Tibial nerve (tissue), 4 donors: ENCODE measurements at regions not wholly inside any gene's neighbourhood (a gene's known extent, or its start where the extent isn't known, plus 50 kb on each side); places are given as distances from the start of the nearest gene placed in this dataset.

Experiments used
- DNase-seq, 2 donors: peaks; one replicate each; pipeline ENCODE4 v3.0.0-alpha.2; 2019; ENCODE audit warnings: low spot score in 2 of 2
- H3K27ac ChIP-seq, 4 donors: fragments of 200-600 bp; sonication (generic) in 3 of 4; one replicate each; pipeline ENCODE4 v1.5.1; 2017 to 2019; ENCODE audit warnings: mild to moderate bottlenecking in 1 of 4
- H3K27me3 ChIP-seq, 2 donors: fragments of 200-600 bp; sonication (generic) in 1 of 2; one replicate each; pipeline versions ENCODE4 v1.5.1 to v1.6.0; 2017 to 2019
- H3K36me3 ChIP-seq, 3 donors: fragments of 200-600 bp; sonication (generic); one replicate each; pipeline ENCODE4 v1.5.1; 2018 to 2019
- H3K4me1 ChIP-seq, 4 donors: fragments of 200-600 bp; sonication (generic) in 3 of 4; one replicate each; pipeline ENCODE4 v1.5.1; 2017 to 2019
- H3K4me3 ChIP-seq, 4 donors: fragments of 200-600 bp; sonication (generic) in 3 of 4; one replicate each; pipeline ENCODE4 v1.5.1; 2017 to 2019; ENCODE audit warnings: mild to moderate bottlenecking in 1 of 4, moderate library complexity in 1 of 4
- H3K9me3 ChIP-seq, 4 donors: fragments of 200-600 bp; sonication (generic) in 3 of 4; one replicate each; pipeline ENCODE4 v1.5.1; 2017 to 2019
- EP300 ChIP-seq, 2 donors: sonication (generic); formaldehyde crosslinking; IDR thresholded peaks; one replicate each; pipeline ENCODE4 v1.6.1; 2017; ENCODE audit warnings: antibody characterized with exemption in 2 of 2, mild to moderate bottlenecking in 1 of 2
- POLR2A ChIP-seq, 2 donors: fragments of 450-650 bp; IDR thresholded peaks; one replicate each; pipeline ENCODE4 v1.6.1; 2017; ENCODE audit warnings: antibody characterized with exemption in 2 of 2, mild to moderate bottlenecking in 2 of 2, moderate library complexity in 2 of 2
- WGBS, 2 donors: methylation state at CpG; one replicate each; pipeline ENCODE4 v1.1.5; 2018; 5-methylcytosine and 5-hydroxymethylcytosine counted together
- TF ChIP-seq, protein P1 (sequence below), 5 experiments: fragments of 200-600 bp in 3 of 5; fragments of 450-650 bp in 2 of 5; sonication (generic) in 3 of 5; IDR thresholded peaks; one replicate each; pipeline ENCODE4 v1.5.1; 2016 to 2019; ENCODE audit warnings: antibody characterized with exemption in 5 of 5, mild to moderate bottlenecking in 3 of 5, moderate library complexity in 2 of 5

DNA sequence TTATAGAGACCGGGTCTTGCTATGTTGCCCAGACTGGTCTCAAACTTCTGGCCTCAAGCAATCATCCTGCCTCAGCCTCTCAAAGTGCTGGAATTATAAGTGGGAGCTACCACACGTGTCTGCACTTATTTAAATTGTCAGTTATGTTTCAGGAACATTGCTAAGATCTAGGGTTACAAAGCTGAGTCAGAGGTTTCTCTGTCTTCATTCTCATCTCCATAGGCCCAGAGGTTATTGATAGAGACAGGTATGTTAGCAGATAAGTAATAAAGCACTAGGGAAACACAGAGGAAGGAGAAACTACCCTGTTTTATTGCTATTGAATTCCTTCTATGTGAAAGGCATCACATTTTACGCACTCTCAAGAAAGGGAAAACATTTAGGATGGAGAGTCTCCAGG, 214.1 kb downstream of the REEP3 start:
- Histone ChIP-seq H3K9me3 (no peaks in the 10 kb centered on the region), H3K36me3 (no peaks in the 10 kb centered on the region), H3K4me1 (no peaks in the 10 kb centered on the region), H3K4me3 (no peak overlapping the region), H3K27me3 (no peaks in the 10 kb centered on the region), H3K27ac (no peak overlapping the region)
- 85 to 95% methylated on average over 3 of the region's 3 CpGs for WGBS, 2 donors
- DNase-seq: no peak
- TF ChIP-seq EP300 (IDR thresholded peaks at IDR 0.05) (no peak), POLR2A (IDR thresholded peaks at IDR 0.05) (no peak)
- TF ChIP-seq, protein P1, sequence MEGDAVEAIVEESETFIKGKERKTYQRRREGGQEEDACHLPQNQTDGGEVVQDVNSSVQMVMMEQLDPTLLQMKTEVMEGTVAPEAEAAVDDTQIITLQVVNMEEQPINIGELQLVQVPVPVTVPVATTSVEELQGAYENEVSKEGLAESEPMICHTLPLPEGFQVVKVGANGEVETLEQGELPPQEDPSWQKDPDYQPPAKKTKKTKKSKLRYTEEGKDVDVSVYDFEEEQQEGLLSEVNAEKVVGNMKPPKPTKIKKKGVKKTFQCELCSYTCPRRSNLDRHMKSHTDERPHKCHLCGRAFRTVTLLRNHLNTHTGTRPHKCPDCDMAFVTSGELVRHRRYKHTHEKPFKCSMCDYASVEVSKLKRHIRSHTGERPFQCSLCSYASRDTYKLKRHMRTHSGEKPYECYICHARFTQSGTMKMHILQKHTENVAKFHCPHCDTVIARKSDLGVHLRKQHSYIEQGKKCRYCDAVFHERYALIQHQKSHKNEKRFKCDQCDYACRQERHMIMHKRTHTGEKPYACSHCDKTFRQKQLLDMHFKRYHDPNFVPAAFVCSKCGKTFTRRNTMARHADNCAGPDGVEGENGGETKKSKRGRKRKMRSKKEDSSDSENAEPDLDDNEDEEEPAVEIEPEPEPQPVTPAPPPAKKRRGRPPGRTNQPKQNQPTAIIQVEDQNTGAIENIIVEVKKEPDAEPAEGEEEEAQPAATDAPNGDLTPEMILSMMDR (IDR thresholded peaks at IDR 0.05): no peak

DNA sequence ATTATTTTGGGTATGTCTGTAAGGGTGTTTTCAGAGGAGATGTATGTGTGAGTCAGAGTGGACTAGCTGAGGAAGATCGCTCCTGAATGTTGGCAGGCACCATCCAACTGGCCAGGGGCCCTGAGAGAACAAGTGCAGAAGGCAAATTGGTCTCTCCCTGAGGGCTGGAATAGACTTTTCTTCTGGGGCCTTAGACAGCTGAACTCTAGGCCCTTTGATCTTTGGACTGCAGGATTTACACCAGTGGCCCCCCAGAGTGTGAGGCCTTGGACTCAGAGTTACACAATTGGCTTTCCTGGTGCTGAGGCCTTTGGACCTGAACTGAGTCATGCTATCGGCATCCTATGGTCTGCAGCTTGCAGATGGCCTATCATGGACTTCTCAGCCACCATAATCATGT, 217.2 kb downstream of the REEP3 start:
- no peak for DNase-seq
- no peaks in the 10 kb centered on the region for H3K9me3 ChIP-seq
- TF ChIP-seq POLR2A (IDR thresholded peaks at IDR 0.05) (no peak), EP300 (IDR thresholded peaks at IDR 0.05) (no peak)
- TF ChIP-seq, protein P1 (IDR thresholded peaks at IDR 0.05): no peak
- H3K4me1 ChIP-seq: no peaks in the 10 kb centered on the region
- no peak overlapping the region for H3K27ac ChIP-seq
- WGBS, 2 donors: 79 to 80% methylated on average over 2 of the region's 2 CpGs
- H3K4me3 ChIP-seq: no peak overlapping the region
- no peaks in the 10 kb centered on the region for H3K27me3 ChIP-seq
- no peaks in the 10 kb centered on the region for H3K36me3 ChIP-seq

DNA sequence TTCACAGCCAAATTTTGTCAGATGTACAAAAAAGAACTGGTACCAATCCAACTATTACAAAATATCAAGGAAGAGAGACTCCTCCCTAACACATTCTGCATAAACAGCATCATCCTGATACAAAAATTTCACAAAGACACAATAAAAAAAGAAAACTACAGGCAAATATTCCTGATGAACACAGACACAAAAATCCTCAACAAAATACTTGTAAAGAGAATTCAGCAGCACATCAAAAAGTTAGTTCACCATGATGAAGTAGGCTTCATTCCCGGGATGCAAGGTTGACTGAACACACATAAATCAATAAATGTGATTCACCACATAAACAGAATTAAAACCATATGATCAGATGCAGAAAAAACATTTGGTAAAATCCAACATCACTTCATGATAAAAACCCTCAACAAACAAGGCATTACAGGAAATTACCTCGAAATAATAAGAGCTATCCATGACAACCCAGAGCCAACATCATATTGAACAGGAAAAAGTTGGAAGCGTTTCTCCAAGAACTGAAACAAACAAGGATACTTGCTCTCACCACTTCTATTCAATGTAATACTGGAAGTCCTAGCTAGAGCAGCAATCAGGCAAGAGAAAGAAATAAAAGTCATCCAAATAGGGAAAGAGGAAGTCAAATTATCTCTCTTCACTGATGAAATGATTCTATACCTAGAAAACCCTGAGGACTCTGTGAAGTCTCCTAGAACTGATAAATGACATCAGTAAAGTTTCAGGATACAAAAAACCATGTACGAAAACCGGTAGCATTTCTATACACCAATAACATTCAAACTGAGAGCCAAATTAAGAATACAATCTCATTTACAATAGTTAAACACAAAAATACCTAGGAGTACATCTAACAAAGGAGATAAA, 223.1 kb downstream of the REEP3 start:
- Histone ChIP-seq H3K9me3 (peaks cover 0 to 2% (median 0%) of the 10 kb centered on the region in 4 donors), H3K36me3 (no peaks in the 10 kb centered on the region), H3K27ac (peak overlapping the region in 1 of 4 donors; percentile 35), H3K4me3 (no peak overlapping the region), H3K27me3 (no peaks in the 10 kb centered on the region), H3K4me1 (peaks cover 0 to 12% (median 0%) of the 10 kb centered on the region in 4 donors)
- DNase-seq: no peak
- TF ChIP-seq, protein P1 (IDR thresholded peaks at IDR 0.05): no peak
- no peak for TF ChIP-seq EP300 (IDR thresholded peaks at IDR 0.05)
- no peak for TF ChIP-seq POLR2A (IDR thresholded peaks at IDR 0.05)
- WGBS, 2 donors: 68 to 73% methylated on average over 5 of the region's 5 CpGs

DNA sequence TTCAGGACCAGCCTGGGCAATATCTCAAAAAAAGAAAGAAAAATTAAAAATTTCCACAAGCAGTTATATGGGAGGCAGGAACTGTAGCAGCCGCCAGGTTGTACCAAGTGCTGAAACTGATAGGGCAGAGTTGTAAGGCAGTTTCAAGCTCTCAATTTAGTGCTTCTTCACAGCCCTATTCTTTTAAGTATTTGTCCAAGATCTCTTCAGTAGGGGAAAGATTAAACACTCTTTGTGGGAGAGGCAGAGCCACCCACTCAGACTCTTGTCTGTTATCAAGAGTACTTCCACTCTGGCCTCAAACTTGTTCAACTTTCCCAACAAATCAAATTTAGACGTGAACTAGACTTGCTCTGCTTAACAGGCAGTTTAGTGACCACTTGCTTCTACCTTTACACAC, 228.7 kb downstream of the REEP3 start:
- H3K4me3 ChIP-seq: no peak overlapping the region
- peaks cover 0 to 2% (median 0%) of the 10 kb centered on the region in 4 donors for H3K9me3 ChIP-seq
- no peak for DNase-seq
- no peaks in the 10 kb centered on the region for H3K36me3 ChIP-seq
- no peaks in the 10 kb centered on the region for H3K27me3 ChIP-seq
- H3K27ac ChIP-seq: no peak overlapping the region
- TF ChIP-seq POLR2A (IDR thresholded peaks at IDR 0.05) (no peak), EP300 (IDR thresholded peaks at IDR 0.05) (no peak)
- TF ChIP-seq, protein P1 (IDR thresholded peaks at IDR 0.05): no peak
- H3K4me1 ChIP-seq: no peaks in the 10 kb centered on the region
- 72 to 93% methylated on average over 2 of the region's 2 CpGs for WGBS, 2 donors

DNA sequence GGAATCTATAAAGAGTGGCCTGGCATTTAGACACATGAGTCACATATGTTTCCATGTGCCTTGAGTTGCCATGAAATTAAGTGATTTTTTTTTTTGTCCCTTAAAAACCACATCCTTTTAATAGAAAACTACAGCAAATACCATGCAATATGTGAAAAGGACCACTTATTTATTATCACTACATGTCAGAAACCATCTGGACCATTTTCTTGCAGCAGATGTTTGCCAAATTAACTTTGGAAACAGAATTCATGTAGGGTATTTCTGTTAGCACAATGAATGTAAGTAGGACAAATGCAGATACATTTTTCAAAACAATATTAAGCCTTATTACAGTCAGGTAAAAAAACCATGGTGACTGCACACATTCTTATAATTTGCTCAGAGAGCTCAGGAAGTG, 230.6 kb downstream of the REEP3 start:
- Histone ChIP-seq H3K27me3 (no peaks in the 10 kb centered on the region), H3K36me3 (no peaks in the 10 kb centered on the region), H3K4me1 (no peaks in the 10 kb centered on the region), H3K9me3 (peaks cover 0 to 2% (median 0%) of the 10 kb centered on the region in 4 donors), H3K4me3 (no peak overlapping the region), H3K27ac (no peak overlapping the region)
- no peak for DNase-seq
- TF ChIP-seq POLR2A (IDR thresholded peaks at IDR 0.05) (no peak), EP300 (IDR thresholded peaks at IDR 0.05) (no peak)
- TF ChIP-seq, protein P1 (IDR thresholded peaks at IDR 0.05): no peak
